T-helper 1 cell treated with Interleukin-12 subunit alpha and Interleukin-12 subunit beta and Interleukin-4 antibody, amounts not matched to agents 30 μg/mL and 1 μg/mL, for 36 hours (primary cell): ENCODE measurements at regions not wholly inside any gene's neighbourhood (a gene's known extent, or its start where the extent isn't known, plus 50 kb on each side); places are given as distances from the start of the nearest gene placed in this dataset.
A peak's percentile ranks its signal among the peaks of the same experiment; 100 is the strongest.

ENCODE experiments used
- H3K27ac Mint-ChIP-seq: one replicate; pipeline ENCODE4 v1.8.0; 2021; ENCODE audit warnings: mild to moderate bottlenecking, mixed read lengths
- H3K27me3 Mint-ChIP-seq: one replicate; pipeline ENCODE4 v1.8.0; 2021; ENCODE audit warnings: low read depth, mixed read lengths
- H3K36me3 Mint-ChIP-seq: one replicate; pipeline ENCODE4 v1.8.0; 2021; ENCODE audit warnings: low read depth, mixed read lengths
- H3K4me1 Mint-ChIP-seq: one replicate; pipeline ENCODE4 v1.8.0; 2021; ENCODE audit warnings: low read depth, mixed read lengths
- H3K4me3 Mint-ChIP-seq: one replicate; pipeline ENCODE4 v1.8.0; 2021; ENCODE audit warnings: mild to moderate bottlenecking, moderate library complexity, mixed read lengths
- H3K9me3 Mint-ChIP-seq: one replicate; pipeline ENCODE4 v1.8.0; 2021; ENCODE audit warnings: mixed read lengths

DNA sequence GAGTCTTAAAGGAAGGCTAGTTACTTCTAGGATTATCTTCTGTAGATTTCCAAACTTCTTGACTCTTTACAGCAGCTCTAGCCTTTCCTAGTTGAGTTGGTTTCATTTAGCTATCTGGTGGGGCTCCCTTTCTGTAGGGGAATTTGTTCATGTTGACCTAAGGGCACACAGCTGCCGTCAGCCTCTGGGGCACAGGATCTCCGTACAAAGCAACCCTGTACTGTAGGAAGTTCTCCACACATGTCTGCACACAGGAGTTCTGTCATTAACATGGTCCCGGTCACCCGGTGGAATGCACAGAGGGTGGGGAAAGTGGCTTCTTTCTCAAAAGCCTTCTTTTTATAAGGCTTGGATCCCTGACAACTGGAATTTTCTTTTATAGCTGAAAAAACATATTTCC lies 88.7 kb upstream of the TNIK start:
- no peaks in the 10 kb centered on the region for H3K27me3 Mint-ChIP-seq
- no peak overlapping the region for H3K4me3 Mint-ChIP-seq
- H3K36me3 Mint-ChIP-seq: peaks cover 3% of the 10 kb centered on the region
- H3K4me1 Mint-ChIP-seq: peaks cover 10% of the 10 kb centered on the region
- peaks cover 8% of the 10 kb centered on the region for H3K9me3 Mint-ChIP-seq
- H3K27ac Mint-ChIP-seq: no peak overlapping the region

DNA sequence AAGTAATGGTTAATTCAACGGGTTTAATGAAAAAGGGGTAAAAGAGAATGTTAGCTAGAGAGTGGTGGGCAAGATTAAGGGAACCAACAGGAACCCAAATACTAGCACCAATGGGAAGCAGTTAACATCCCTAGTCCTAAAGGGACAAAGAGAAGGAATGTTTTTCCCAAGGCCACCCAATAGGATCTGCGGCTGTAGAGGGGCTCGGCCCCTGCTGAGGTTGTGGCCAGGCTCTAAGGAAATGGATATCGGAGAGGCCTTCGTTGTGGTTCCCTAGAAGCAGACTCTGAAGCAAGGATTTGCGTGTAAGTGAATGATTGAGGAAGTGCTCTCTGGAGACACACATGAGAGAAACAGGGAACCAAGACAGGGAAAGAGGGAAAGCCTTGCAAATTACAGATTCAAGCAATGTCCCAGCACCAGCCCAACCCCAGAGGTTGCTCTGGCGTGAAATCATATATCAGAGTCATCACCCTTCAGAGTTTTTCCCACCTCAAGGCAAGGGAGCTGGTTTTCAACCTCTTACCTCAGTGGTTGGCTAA lies 83.6 kb upstream of the TNIK start:
- peaks cover 4% of the 10 kb centered on the region for H3K9me3 Mint-ChIP-seq
- no peak overlapping the region for H3K27ac Mint-ChIP-seq
- H3K36me3 Mint-ChIP-seq: peaks cover 2% of the 10 kb centered on the region
- H3K4me3 Mint-ChIP-seq: no peak overlapping the region
- H3K4me1 Mint-ChIP-seq: peaks cover 6% of the 10 kb centered on the region
- H3K27me3 Mint-ChIP-seq: peaks cover 4% of the 10 kb centered on the region

DNA sequence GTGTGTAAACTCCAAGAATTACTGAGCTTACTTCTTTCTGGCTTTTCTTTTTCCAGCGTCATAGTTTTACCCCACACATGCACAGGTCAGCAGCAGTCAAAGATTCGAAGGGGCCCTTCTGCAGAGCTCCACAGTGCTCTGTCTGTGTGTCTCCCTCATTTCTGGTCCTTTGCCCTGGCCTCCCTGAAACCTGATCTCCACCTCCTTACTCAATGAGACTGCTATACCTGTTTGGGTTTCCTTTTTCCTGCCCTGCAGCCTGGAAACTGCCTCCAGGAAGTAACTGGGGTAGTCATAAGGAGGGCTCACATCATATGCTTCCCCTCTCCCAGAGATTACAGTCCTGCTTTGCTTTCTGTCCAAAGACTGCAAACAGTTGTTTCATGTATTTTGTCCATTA lies 82.8 kb upstream of the TNIK start:
- Mint-ChIP-seq H3K9me3 (peaks cover 4% of the 10 kb centered on the region), H3K27ac (no peak overlapping the region), H3K4me1 (peaks cover 4% of the 10 kb centered on the region), H3K36me3 (peaks cover 1% of the 10 kb centered on the region), H3K27me3 (peaks cover 8% of the 10 kb centered on the region), H3K4me3 (no peak overlapping the region)

DNA sequence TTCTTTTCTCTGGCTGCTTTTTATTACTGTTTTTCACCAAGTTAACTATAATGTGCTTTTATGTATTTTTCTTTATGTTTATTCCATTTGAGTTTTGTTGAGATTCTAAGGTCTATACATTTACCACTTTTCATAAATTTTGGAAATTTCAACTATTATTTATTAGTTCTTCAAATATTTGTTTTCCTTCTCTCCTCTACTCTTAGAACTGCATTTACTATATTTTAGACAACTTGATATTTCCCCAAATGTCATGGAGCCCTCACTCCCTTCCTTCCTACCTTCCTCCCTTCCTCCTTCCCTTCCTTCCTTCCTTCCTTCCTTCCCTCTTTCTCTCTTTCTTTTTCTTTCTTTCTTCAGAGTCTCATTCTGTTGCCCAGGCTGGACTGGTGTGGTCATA lies 81.4 kb upstream of the TNIK start:
- no peak overlapping the region for H3K27ac Mint-ChIP-seq
- peaks cover 8% of the 10 kb centered on the region for H3K27me3 Mint-ChIP-seq
- H3K36me3 Mint-ChIP-seq: peaks cover 1% of the 10 kb centered on the region
- H3K9me3 Mint-ChIP-seq: peaks cover 4% of the 10 kb centered on the region
- peaks cover 4% of the 10 kb centered on the region for H3K4me1 Mint-ChIP-seq
- no peak overlapping the region for H3K4me3 Mint-ChIP-seq

DNA sequence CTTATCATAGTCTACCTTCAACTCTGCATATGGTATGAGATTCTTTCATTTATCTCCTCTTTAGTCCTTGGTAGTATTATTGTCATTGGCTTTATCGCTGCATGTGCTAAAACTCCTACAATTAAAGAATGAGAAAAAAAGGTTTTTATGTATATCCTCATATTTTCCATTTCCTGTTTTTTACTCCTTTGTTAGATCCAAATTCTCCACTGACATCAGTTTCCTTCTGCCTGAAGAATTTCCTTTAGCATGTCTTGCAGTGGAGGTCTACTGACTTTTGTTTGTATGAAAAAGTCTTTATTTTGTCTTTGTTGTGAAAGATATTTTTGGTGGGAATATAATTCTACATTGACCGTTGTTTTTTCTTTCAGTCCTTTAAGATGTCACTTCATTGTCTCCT lies 81.0 kb upstream of the TNIK start:
- Mint-ChIP-seq H3K4me1 (peaks cover 4% of the 10 kb centered on the region), H3K27ac (no peak overlapping the region), H3K9me3 (peaks cover 4% of the 10 kb centered on the region), H3K36me3 (peaks cover 1% of the 10 kb centered on the region), H3K27me3 (peaks cover 8% of the 10 kb centered on the region), H3K4me3 (no peak overlapping the region)

DNA sequence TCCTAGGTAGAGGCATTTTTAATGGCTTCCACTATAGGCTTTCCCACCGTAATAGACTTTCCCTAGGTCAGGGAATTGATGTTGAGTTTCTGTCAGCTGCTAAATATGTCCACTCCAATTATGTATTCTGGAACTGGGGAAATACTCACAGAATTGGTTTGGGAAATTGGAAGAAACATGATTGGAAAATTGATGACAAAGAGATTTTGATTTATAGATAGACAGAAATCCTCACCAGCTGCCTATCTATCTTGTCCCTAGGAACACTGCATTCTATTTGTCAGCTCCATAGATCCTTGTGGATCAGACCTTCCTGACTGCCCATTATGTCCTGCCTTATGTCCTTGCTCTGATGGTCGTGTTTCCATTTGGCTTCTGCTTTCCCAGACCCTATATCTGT lies 75.6 kb upstream of the TNIK start:
- no peak overlapping the region for H3K27ac Mint-ChIP-seq
- peaks cover 8% of the 10 kb centered on the region for H3K27me3 Mint-ChIP-seq
- no peaks in the 10 kb centered on the region for H3K9me3 Mint-ChIP-seq
- H3K36me3 Mint-ChIP-seq: no peaks in the 10 kb centered on the region
- H3K4me1 Mint-ChIP-seq: no peaks in the 10 kb centered on the region
- H3K4me3 Mint-ChIP-seq: no peak overlapping the region

DNA sequence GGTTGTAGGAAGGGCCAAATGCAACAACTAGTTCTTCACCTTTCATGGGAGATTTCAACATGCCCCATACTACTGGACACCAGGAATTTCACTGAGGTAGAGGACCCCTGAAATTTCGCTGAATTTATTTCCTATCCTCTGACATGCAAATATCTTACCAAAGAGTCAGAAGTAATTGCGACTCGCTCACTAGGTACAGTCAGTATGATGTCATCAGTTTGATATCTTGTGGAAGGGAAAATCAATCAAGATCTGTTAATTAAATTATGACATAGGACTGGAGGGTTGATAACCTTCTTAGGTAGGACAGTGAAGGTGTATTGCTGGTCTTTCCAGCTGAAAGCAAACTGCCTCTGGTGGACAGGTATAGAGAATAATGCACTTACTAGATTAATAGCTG lies 74.9 kb upstream of the TNIK start:
- H3K4me1 Mint-ChIP-seq: no peaks in the 10 kb centered on the region
- H3K27ac Mint-ChIP-seq: no peak overlapping the region
- no peaks in the 10 kb centered on the region for H3K36me3 Mint-ChIP-seq
- peaks cover 4% of the 10 kb centered on the region for H3K27me3 Mint-ChIP-seq
- H3K4me3 Mint-ChIP-seq: no peak overlapping the region
- H3K9me3 Mint-ChIP-seq: no peaks in the 10 kb centered on the region

DNA sequence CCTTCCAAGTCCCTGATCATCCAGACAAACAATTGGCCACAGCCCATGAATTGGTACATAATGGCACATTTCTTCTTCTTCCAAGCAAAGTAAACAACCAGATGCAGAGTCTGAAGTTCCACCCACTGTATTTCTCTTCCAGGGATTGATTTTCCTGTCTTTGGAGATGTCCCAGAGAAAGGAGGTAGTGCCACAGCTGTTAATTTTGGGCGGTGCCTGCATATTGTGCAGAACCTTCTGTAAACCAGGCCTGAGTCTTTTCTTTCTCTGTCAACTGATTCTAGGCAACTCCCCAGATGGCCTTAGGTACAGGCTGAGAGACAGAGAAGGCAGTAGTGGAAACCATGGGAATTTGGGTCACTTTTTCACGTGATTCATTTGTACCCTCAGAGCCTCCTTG lies 73.5 kb upstream of the TNIK start:
- Mint-ChIP-seq H3K36me3 (no peaks in the 10 kb centered on the region), H3K4me1 (no peaks in the 10 kb centered on the region), H3K27ac (no peak overlapping the region), H3K4me3 (no peak overlapping the region), H3K27me3 (peaks cover 4% of the 10 kb centered on the region), H3K9me3 (no peaks in the 10 kb centered on the region)

DNA sequence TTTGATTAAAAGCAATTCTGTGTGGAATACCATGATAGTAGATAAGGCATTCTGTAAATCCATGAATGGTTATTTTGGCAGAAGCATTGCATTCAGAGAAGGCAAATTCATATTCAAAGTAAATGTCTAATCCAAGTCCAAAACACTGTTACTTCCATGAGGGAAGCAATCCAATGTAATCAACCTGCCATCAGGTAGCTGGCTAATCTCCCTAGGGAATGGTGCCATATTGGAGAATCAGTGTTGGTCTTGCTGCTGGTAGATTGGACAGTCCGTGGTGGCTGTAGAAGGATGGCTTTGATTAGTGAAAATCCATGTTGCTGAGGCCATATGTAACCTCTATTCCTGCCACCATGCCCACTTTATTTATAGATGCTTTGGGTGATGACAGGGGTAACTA lies 72.1 kb upstream of the TNIK start:
- H3K4me1 Mint-ChIP-seq: no peaks in the 10 kb centered on the region
- H3K27ac Mint-ChIP-seq: no peak overlapping the region
- no peaks in the 10 kb centered on the region for H3K9me3 Mint-ChIP-seq
- H3K36me3 Mint-ChIP-seq: no peaks in the 10 kb centered on the region
- no peaks in the 10 kb centered on the region for H3K27me3 Mint-ChIP-seq
- H3K4me3 Mint-ChIP-seq: no peak overlapping the region

DNA sequence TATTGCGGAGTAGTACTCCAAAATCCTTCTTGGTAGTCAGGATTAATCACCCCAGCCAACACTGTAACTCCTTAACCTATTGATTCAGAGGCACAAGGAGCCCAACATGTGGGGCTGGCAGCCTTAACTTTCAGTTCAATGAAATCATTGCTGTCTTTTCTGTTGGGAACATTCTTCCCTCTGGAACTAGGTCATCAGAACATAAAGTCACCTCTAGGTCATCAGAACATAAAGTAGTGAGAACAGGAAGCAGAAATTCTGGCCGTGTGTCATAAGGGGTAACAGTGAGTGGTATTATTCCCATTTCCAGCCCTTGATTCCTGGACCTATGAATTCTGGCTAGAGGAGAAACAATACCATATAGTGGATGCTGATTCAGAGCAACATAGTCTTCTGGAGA lies 71.5 kb upstream of the TNIK start:
- no peaks in the 10 kb centered on the region for H3K4me1 Mint-ChIP-seq
- H3K4me3 Mint-ChIP-seq: no peak overlapping the region
- H3K27ac Mint-ChIP-seq: no peak overlapping the region
- no peaks in the 10 kb centered on the region for H3K9me3 Mint-ChIP-seq
- no peaks in the 10 kb centered on the region for H3K36me3 Mint-ChIP-seq
- no peaks in the 10 kb centered on the region for H3K27me3 Mint-ChIP-seq

DNA sequence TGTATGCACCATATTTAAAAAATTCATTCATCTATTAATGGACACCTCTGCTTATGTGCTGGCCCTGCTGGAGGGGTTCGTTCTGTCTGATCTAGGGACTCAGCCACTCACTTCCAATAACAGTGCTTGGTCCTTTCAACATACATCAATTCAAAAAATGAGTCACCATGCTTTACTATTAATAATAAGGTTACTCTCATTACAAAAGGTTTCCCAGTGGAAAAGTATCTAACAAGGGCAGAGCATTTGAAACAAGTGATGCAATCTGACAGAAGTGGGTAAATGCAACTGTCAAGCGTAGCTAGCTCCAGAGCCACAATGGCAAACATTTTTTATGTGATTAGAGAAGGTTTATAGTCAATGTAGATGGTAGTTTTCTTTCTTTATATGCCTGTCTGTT lies 67.9 kb upstream of the TNIK start:
- Mint-ChIP-seq H3K36me3 (no peaks in the 10 kb centered on the region), H3K27me3 (no peaks in the 10 kb centered on the region), H3K4me3 (no peak overlapping the region), H3K9me3 (no peaks in the 10 kb centered on the region), H3K4me1 (no peaks in the 10 kb centered on the region), H3K27ac (no peak overlapping the region)

DNA sequence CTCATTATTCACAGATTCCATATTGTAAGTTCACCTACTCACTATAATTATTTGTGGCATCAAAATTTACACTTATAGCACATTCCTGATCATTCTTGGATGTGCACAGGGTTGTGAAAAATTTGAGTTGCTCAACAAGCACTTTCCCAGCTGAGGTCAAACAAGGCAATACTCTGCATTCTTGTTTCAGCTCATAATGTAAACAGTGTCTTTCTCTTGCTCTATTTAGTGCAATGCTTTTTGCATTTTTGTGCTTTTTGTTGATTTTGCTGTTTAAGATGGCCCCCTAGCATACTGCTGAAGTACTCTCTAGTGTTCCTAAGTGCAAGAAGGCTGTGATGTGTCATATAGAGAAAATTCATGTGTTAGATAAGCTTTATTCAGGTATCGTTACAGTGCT lies 66.7 kb upstream of the TNIK start:
- no peaks in the 10 kb centered on the region for H3K36me3 Mint-ChIP-seq
- H3K4me1 Mint-ChIP-seq: no peaks in the 10 kb centered on the region
- H3K27ac Mint-ChIP-seq: no peak overlapping the region
- no peak overlapping the region for H3K4me3 Mint-ChIP-seq
- H3K27me3 Mint-ChIP-seq: no peaks in the 10 kb centered on the region
- no peaks in the 10 kb centered on the region for H3K9me3 Mint-ChIP-seq

DNA sequence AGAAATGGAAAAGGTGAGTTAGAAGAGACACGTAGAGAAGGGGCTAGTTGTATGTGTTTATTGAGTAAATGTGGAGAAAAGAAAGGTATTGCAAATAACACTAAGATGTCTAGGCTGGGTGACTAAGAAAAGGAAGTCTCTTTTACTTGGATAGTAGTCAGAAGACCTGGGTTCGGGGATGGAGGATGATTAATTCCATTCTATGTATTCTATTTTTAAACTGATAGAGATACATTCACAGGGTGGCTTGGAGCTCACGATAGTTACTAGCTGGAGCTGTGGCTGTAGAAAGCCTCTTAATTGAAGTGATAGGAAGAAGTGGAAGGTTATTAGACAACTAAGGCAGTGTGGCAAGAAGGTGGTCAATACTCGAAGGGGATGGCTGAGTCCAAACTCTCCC lies 65.9 kb upstream of the TNIK start:
- H3K27ac Mint-ChIP-seq: no peak overlapping the region

DNA sequence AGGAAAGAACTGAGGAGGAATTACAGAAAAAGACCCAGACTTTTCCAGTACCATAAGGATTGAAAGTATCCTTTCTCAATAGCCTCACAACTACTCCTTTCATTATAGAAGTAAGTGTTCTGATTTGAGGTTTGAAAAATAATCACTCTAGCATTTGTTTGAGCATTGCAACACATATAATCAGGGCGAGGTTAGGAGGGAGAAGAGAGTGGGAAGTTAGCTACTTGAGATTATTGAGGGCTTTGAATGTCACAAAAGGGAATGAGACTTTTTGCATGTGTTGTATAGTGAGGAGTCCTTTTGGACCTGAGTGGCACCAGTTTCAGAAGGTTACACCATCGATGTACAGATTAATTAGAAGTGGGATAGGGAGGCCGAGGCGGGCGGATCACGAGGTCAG lies 65.2 kb upstream of the TNIK start:
- Mint-ChIP-seq H3K27ac (no peak overlapping the region), H3K9me3 (no peaks in the 10 kb centered on the region), H3K27me3 (no peaks in the 10 kb centered on the region), H3K4me3 (no peak overlapping the region), H3K36me3 (no peaks in the 10 kb centered on the region), H3K4me1 (no peaks in the 10 kb centered on the region)

More for the DNA sequence above, 65.9 kb upstream of the TNIK start:
- H3K4me3 Mint-ChIP-seq: no peak overlapping the region
- no peaks in the 10 kb centered on the region for H3K9me3 Mint-ChIP-seq
- no peaks in the 10 kb centered on the region for H3K4me1 Mint-ChIP-seq
- no peaks in the 10 kb centered on the region for H3K27me3 Mint-ChIP-seq
- H3K36me3 Mint-ChIP-seq: no peaks in the 10 kb centered on the region

DNA sequence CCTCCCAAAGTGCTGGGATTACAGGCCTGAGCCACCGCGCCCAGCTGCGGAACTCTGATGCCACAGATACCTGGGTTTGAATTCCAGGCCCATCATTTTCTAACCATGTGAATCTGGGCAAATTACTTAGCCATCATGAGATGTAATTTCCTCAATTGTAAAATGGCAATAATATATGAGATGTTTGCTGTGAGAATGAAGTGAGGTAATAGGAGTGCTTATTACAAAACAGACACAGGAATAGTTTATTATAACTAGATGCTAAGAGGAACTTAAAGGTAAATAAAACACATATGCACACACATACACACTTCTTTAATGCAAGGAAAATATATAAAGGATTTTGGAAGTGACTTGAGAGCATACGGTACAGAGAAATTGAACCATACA lies 64.7 kb upstream of the TNIK start:
- H3K4me1 Mint-ChIP-seq: no peaks in the 10 kb centered on the region
- no peaks in the 10 kb centered on the region for H3K36me3 Mint-ChIP-seq
- H3K27me3 Mint-ChIP-seq: no peaks in the 10 kb centered on the region
- no peak overlapping the region for H3K4me3 Mint-ChIP-seq
- no peaks in the 10 kb centered on the region for H3K9me3 Mint-ChIP-seq
- peak overlapping the region; percentile 27 for H3K27ac Mint-ChIP-seq

DNA sequence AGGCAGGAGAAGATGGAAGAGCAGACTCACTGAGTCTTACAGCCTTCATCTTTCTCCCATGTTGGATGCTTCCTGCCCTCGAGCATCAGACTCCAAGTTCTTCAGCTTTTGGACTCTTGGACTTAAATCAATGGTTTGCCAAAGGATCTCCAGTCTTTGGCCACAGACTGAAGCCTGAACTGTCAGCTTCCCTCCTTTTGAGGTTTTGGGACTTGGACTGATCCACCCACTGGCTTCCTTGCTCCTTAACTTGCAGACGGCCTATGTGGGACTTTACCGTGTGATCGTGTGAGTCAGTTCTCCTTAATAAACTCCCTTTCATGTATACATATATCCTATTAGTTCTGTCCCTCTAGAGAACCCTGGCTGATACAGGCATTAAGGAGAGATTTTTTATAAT lies 62.4 kb upstream of the TNIK start:
- no peaks in the 10 kb centered on the region for H3K9me3 Mint-ChIP-seq

More for the DNA sequence above, 62.4 kb upstream of the TNIK start:
- H3K4me3 Mint-ChIP-seq: no peak overlapping the region
- H3K27ac Mint-ChIP-seq: no peak overlapping the region
- H3K27me3 Mint-ChIP-seq: peaks cover 5% of the 10 kb centered on the region
- peaks cover 3% of the 10 kb centered on the region for H3K36me3 Mint-ChIP-seq
- H3K4me1 Mint-ChIP-seq: no peaks in the 10 kb centered on the region
